Loucy (cell line): ENCODE measurements at regions not wholly inside any gene's neighbourhood (a gene's known extent, or its start where the extent isn't known, plus 50 kb on each side); places are given as distances from the start of the nearest gene placed in this dataset.

Source experiments
- H2AFZ ChIP-seq: fragments of 200-600 bp; sonication (generic); 2 replicates; pipeline ENCODE4 v1.6.0; 2016; ENCODE audit warnings: antibody characterized with exemption, mild to moderate bottlenecking, low read length, moderate library complexity
- H3F3A ChIP-seq: fragments of 200-600 bp; 2 replicates; pipeline ENCODE4 v1.6.0; 2016; ENCODE audit warnings: antibody characterized with exemption, low read depth, mild to moderate bottlenecking
- H3K27me3 ChIP-seq: fragments of 200-600 bp; sonication (generic); 2 replicates; pipeline ENCODE4 v1.6.1; 2014; ENCODE audit warnings: low read length, mild to moderate bottlenecking; ENCODE audit not compliant: insufficient read depth, poor library complexity, severe bottlenecking
- H3K36me3 ChIP-seq: fragments of 200-600 bp; sonication (generic); 2 replicates; pipeline ENCODE4 v1.6.1; 2016; ENCODE audit warnings: low read length; ENCODE audit not compliant: insufficient read depth
- H3K4me1 ChIP-seq: fragments of 200-600 bp; sonication (generic); 2 replicates; pipeline ENCODE4 v1.5.1; 2014; ENCODE audit warnings: low read length, mild to moderate bottlenecking; ENCODE audit not compliant: insufficient read depth, poor library complexity, severe bottlenecking
- H3K4me2 ChIP-seq: fragments of 200-600 bp; sonication (generic); 2 replicates; pipeline ENCODE4 v1.6.0; 2014; ENCODE audit warnings: antibody characterized with exemption, low read length, low read depth, mild to moderate bottlenecking; ENCODE audit not compliant: poor library complexity, severe bottlenecking
- H3K4me3 ChIP-seq: fragments of 200-600 bp; sonication (generic); 2 replicates; pipeline ENCODE4 v1.5.1; 2014; ENCODE audit warnings: low read length, mild to moderate bottlenecking, mixed read lengths; ENCODE audit not compliant: poor library complexity, severe bottlenecking
- H3K79me2 ChIP-seq: fragments of 200-600 bp; sonication (generic); 2 replicates; pipeline ENCODE4 v1.6.1; 2014; ENCODE audit warnings: low read length; ENCODE audit not compliant: insufficient read depth
- H3K9ac ChIP-seq: fragments of 200-600 bp; sonication (generic); 2 replicates; pipeline ENCODE4 v1.6.0; 2014; ENCODE audit warnings: mild to moderate bottlenecking, low read depth, low read length, moderate library complexity; ENCODE audit not compliant: poor library complexity, severe bottlenecking
- H3K9me2 ChIP-seq: fragments of 200-600 bp; sonication (generic); replicated peaks from 2 replicates; pipeline ENCODE4 v1.6.1; 2016; ENCODE audit warnings: low read depth, low read length, mixed read lengths
- H3K9me3 ChIP-seq: fragments of 200-600 bp; sonication (generic); 2 replicates; pipeline ENCODE4 v1.6.1; 2014; ENCODE audit warnings: mild to moderate bottlenecking, antibody characterized with exemption, low read length, low read depth; ENCODE audit not compliant: insufficient read depth
- H4K20me1 ChIP-seq: fragments of 200-600 bp; sonication (generic); 2 replicates; pipeline ENCODE4 v1.6.0; 2014; ENCODE audit warnings: antibody characterized with exemption, low read length, mild to moderate bottlenecking; ENCODE audit not compliant: insufficient read depth, poor library complexity, severe bottlenecking
- EZH2phosphoT487 ChIP-seq: fragments of 200-600 bp; IDR thresholded peaks from 2 replicates; pipeline ENCODE4 v1.6.1; 2018; ENCODE audit warnings: antibody characterized with exemption, mild to moderate bottlenecking, moderate library complexity, borderline replicate concordance
- TF ChIP-seq, protein P1 (sequence below): fragments of 200-600 bp; sonication (generic); conservative IDR thresholded peaks from 2 replicates; pipeline ENCODE4 v1.5.1; 2014; ENCODE audit warnings: mild to moderate bottlenecking, antibody characterized with exemption, low read length

DNA sequence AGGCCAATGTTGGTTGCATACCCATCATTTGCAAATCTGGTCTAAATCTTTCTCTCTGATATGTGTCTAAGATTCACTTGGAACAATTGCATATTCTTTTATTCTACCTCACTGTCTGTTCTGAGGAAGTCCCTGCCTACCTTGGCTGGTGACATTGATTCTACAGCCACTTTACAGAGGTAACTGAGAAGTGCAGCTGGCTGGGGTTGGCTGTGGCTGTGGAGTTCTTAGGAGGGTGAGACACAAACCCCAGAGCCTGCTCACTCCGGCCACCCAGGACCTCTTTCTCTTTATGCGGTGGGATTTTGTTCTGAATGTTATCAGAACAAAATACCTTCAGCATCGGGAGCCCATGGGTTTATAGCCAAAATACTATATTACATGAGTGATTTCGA lies 54.5 kb upstream of the IRS2 start:
- no peaks in the 10 kb centered on the region for H3K4me1 ChIP-seq
- H3K9ac ChIP-seq = no peak overlapping the region
- no peaks in the 10 kb centered on the region for H3K9me2 ChIP-seq
- H3K27me3 ChIP-seq = no peaks in the 10 kb centered on the region
- H3F3A ChIP-seq = no peaks in the 10 kb centered on the region
- no peak overlapping the region for H3K4me2 ChIP-seq
- H3K4me3 ChIP-seq = no peak overlapping the region
- no peak overlapping the region for H2AFZ ChIP-seq
- no peaks in the 10 kb centered on the region for H3K79me2 ChIP-seq
- no peaks in the 10 kb centered on the region for H3K36me3 ChIP-seq
- H3K9me3 ChIP-seq = no peaks in the 10 kb centered on the region
- TF ChIP-seq, protein P1, sequence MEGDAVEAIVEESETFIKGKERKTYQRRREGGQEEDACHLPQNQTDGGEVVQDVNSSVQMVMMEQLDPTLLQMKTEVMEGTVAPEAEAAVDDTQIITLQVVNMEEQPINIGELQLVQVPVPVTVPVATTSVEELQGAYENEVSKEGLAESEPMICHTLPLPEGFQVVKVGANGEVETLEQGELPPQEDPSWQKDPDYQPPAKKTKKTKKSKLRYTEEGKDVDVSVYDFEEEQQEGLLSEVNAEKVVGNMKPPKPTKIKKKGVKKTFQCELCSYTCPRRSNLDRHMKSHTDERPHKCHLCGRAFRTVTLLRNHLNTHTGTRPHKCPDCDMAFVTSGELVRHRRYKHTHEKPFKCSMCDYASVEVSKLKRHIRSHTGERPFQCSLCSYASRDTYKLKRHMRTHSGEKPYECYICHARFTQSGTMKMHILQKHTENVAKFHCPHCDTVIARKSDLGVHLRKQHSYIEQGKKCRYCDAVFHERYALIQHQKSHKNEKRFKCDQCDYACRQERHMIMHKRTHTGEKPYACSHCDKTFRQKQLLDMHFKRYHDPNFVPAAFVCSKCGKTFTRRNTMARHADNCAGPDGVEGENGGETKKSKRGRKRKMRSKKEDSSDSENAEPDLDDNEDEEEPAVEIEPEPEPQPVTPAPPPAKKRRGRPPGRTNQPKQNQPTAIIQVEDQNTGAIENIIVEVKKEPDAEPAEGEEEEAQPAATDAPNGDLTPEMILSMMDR = no peak
- TF ChIP-seq EZH2phosphoT487 = no peak
- no peaks in the 10 kb centered on the region for H4K20me1 ChIP-seq

DNA sequence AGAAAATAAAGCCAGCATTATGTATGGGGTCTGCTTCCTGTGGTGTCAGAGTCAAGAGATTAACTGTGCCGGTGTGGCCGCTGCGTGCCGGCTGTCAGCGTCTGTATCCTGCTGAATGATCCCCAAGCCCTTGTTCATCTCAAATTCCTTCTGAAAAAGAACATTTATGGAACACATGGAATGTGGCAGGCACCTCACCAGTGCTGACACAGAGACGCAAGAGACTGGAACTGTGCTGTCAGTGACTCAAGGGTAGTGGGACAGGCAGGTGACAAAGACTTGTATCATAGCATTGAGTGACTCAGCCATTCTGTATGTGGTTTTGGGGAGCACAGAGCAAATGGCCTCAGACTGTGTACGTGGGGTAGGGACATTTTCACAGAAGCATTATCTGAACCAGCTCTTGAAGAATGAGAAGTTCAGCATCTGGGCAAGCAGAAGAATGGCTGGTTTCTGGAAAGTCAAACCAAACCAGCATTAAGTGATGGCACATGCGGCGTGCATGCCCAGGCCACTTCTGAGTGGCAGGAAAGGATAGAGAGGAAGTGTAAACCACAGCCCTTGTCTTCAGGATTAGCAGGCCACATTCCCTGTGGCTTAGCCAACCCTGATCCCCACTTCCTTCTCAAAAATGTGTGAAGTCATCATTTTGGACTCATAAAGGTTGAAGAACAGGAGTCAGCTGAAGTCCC lies 54.0 kb upstream of the IRS2 start:
- H3K9me3 ChIP-seq = no peaks in the 10 kb centered on the region
- no peaks in the 10 kb centered on the region for H3K9me2 ChIP-seq
- H3K4me1 ChIP-seq = no peaks in the 10 kb centered on the region
- no peak for TF ChIP-seq EZH2phosphoT487
- TF ChIP-seq, protein P1 = no peak
- H3K4me2 ChIP-seq = no peak overlapping the region
- no peaks in the 10 kb centered on the region for H3K79me2 ChIP-seq
- H3K4me3 ChIP-seq = no peak overlapping the region
- no peak overlapping the region for H3K9ac ChIP-seq
- H4K20me1 ChIP-seq = no peaks in the 10 kb centered on the region
- H2AFZ ChIP-seq = peak overlapping the region; percentile 14; the same call in 1 of the 2 replicates
- H3K27me3 ChIP-seq = no peaks in the 10 kb centered on the region
- no peaks in the 10 kb centered on the region for H3F3A ChIP-seq
- H3K36me3 ChIP-seq = no peaks in the 10 kb centered on the region

DNA sequence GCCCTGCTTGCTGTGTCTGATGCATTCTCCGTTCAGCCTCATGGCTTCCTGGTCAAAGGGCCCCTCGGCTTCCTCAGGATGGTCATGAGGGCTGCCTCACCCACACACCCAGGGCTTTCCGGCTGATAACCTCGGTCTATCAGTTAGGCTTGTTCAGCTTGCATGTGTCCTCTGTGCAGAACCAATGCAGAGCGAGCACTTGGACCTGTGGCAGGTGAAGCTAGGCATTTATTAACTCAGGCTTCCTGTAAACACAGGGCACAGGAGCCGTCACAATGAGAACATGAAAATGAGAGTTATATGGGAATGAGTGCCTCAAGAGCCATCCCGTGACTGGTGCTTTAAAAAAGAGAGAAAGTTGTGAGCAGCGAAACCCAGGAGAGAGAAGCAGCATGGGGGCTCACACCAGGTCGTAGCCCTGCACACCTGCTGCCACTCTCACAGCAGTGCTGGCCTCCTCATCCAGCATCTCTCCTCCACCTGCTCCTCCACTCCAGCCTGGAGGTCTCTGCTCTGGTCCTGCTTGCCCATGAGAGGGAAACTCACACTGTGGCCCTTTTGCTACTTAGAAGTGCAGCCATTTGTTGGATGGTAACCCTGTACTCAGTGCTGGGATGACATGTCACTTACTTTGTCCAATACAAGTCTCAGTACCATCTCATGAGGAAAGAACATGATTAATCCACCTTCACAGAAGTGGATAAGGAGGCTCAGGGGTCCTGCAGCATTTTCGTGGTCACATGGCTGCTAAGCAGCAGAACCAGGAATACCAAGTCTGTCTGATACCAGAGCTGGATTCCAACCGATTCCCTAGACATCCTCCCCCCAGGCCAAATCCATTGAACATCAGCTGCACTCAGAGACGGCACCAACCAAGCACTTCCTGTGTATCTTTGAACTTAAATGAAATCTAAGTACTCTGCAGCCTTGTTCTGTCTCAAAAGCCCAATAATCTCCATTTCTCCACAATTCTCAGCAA lies 50.5 kb upstream of the IRS2 start:
- Histone ChIP-seq H3K4me3 (no peak overlapping the region), H3K27me3 (no peaks in the 10 kb centered on the region), H3K9ac (no peak overlapping the region), H3K36me3 (no peaks in the 10 kb centered on the region), H3K79me2 (no peaks in the 10 kb centered on the region), H3K9me2 (no peaks in the 10 kb centered on the region), H3K4me2 (no peak overlapping the region), H4K20me1 (no peaks in the 10 kb centered on the region), H2AFZ (no peak overlapping the region), H3F3A (no peaks in the 10 kb centered on the region), H3K4me1 (no peaks in the 10 kb centered on the region), H3K9me3 (no peaks in the 10 kb centered on the region)
- no peak for TF ChIP-seq EZH2phosphoT487
- TF ChIP-seq, protein P1 = no peak
